H1 (cell line): ENCODE measurements at regions not wholly inside any gene's neighbourhood (a gene's known extent, or its start where the extent isn't known, plus 50 kb on each side); places are given as distances from the start of the nearest gene placed in this dataset.

Experiments used
- CTCF ChIA-PET: fragments of 300-600 bp; sonication (Branson Sonifier 250); formaldehyde crosslinking; loops from one replicate; lab custom pipeline; 2021; ENCODE audit not compliant: partially characterized antibody; lab: Charles Lee
- POLR2A ChIA-PET: fragments of 300-600 bp; sonication (Branson Sonifier 250); formaldehyde crosslinking; loops from one replicate; lab custom pipeline; 2021; ENCODE audit warnings: inconsistent platforms; ENCODE audit not compliant: partially characterized antibody; lab: Charles Lee
- DNase-seq, 2 experiments: peaks; one replicate each; pipeline versions ENCODE4 v3.0.0 to v3.0.0-alpha.2; 2010 to 2022; ENCODE audit warnings: low spot score in 2 of 2, low read depth in 1 of 2, mixed read lengths in 1 of 2
- FAIRE-seq: peaks from 2 replicates; lab custom pipeline; 2011; peaks lifted over from hg19 to GRCh38; lab: Jason Lieb, UNC
- H2AFZ ChIP-seq: 2 replicates; pipeline ENCODE4 v1.8.1; 2012; ENCODE audit warnings: low read length, inconsistent platforms
- H2AK5ac ChIP-seq: 2 replicates; pipeline ENCODE4 v1.6.1; 2013; ENCODE audit warnings: low read depth, low read length
- H2BK120ac ChIP-seq: replicated peaks from 2 replicates; pipeline ENCODE3; 2013; ENCODE audit warnings: low read depth, low read length, inconsistent platforms
- H2BK12ac ChIP-seq: 2 replicates; pipeline ENCODE4 v1.6.1; 2013; ENCODE audit warnings: low read depth, low read length
- H2BK15ac ChIP-seq: 2 replicates; pipeline ENCODE4 v1.6.1; 2013; ENCODE audit warnings: low read length
- H2BK20ac ChIP-seq: 2 replicates; pipeline ENCODE4 v1.6.1; 2013; ENCODE audit warnings: low read length
- H2BK5ac ChIP-seq: 2 replicates; pipeline ENCODE4 v1.6.1; 2013; ENCODE audit warnings: low read depth, low read length
- H3K14ac ChIP-seq: 2 replicates; pipeline ENCODE4 v1.6.1; 2013; ENCODE audit warnings: inconsistent platforms; ENCODE audit not compliant: insufficient read length
- H3K18ac ChIP-seq: 2 replicates; pipeline ENCODE4 v1.6.1; 2013; ENCODE audit warnings: low read length; ENCODE audit errors: extremely low read depth
- H3K23ac ChIP-seq: 2 replicates; pipeline ENCODE4 v1.6.1; 2013; ENCODE audit warnings: inconsistent platforms; ENCODE audit not compliant: insufficient read length
- H3K23me2 ChIP-seq: 2 replicates; pipeline ENCODE4 v1.6.1; 2013; ENCODE audit warnings: low read depth, low read length
- H3K27ac ChIP-seq: 2 replicates; pipeline ENCODE4 v1.6.1; 2011; ENCODE audit warnings: low read depth, low read length, inconsistent platforms
- H3K27me3 ChIP-seq, 4 experiments: replicated peaks in 1 of 4; 1 replicate in 1 of 4; 2 replicates in 3 of 4; pipeline versions ENCODE4 v1.6.1 to v1.8.1; 2011 to 2013; ENCODE audit warnings: low read length in 3 of 4, mild to moderate bottlenecking in 3 of 4, inconsistent platforms in 2 of 4, mixed read lengths in 2 of 4, moderate library complexity in 1 of 4; ENCODE audit not compliant: control insufficient read depth in 3 of 4, insufficient read depth in 3 of 4; ENCODE audit errors: extremely low read depth in 1 of 4
- H3K36me3 ChIP-seq, 4 experiments: 2 replicates each; pipeline versions ENCODE4 v1.6.1 to v1.8.1; 2011 to 2013; ENCODE audit warnings: mild to moderate bottlenecking in 4 of 4, low read length in 3 of 4, moderate library complexity in 2 of 4, control low read depth in 1 of 4, inconsistent platforms in 1 of 4; ENCODE audit not compliant: insufficient read depth in 4 of 4, control insufficient read depth in 2 of 4
- H3K4ac ChIP-seq: replicated peaks from 2 replicates; pipeline ENCODE3; 2013; ENCODE audit warnings: low read length, low read depth, mixed read lengths, inconsistent platforms; ENCODE audit not compliant: insufficient read length
- H3K4me1 ChIP-seq, 4 experiments: replicated peaks in 1 of 4; 1 replicate in 1 of 4; 2 replicates in 3 of 4; pipeline versions ENCODE4 v1.6.1 to v1.8.1; 2011 to 2013; ENCODE audit warnings: low read length in 3 of 4, inconsistent platforms in 2 of 4, mixed read lengths in 1 of 4; ENCODE audit not compliant: insufficient read depth in 4 of 4, control insufficient read depth in 3 of 4
- H3K4me2 ChIP-seq, 2 experiments: 2 replicates each; pipeline versions ENCODE4 v1.6.1 to v1.8.1; 2011 to 2013; ENCODE audit warnings: low read depth in 2 of 2, low read length in 2 of 2, control low read depth in 1 of 2, inconsistent platforms in 1 of 2, mild to moderate bottlenecking in 1 of 2; ENCODE audit not compliant: insufficient read depth in 1 of 2
- H3K4me3 ChIP-seq, 4 experiments: fragments of 200-600, 300-600 bp in 1 of 4; sonication (generic), shearing (Covaris generic), sonication (Bioruptor Twin) in 1 of 4; 2 replicates each; pipeline versions ENCODE4 v1.5.1 to v1.8.1; 2011 to 2016; ENCODE audit warnings: low read length in 4 of 4, low read depth in 3 of 4, control low read depth in 2 of 4, inconsistent platforms in 2 of 4, mild to moderate bottlenecking in 2 of 4, mixed read lengths in 1 of 4, moderate library complexity in 1 of 4; ENCODE audit not compliant: insufficient read depth in 2 of 4; ENCODE audit errors: extremely low read depth in 1 of 4
- H3K56ac ChIP-seq: replicated peaks from 2 replicates; pipeline ENCODE3; 2013; ENCODE audit warnings: low read depth, mild to moderate bottlenecking, mixed read lengths, low read length, inconsistent platforms; ENCODE audit not compliant: insufficient read length
- H3K79me1 ChIP-seq: 2 replicates; pipeline ENCODE4 v1.6.1; 2013; ENCODE audit warnings: low read depth, low read length, control low read depth
- H3K79me2 ChIP-seq, 2 experiments: 2 replicates each; pipeline versions ENCODE4 v1.6.1 to v1.8.1; 2012 to 2013; ENCODE audit warnings: low read length in 2 of 2, mild to moderate bottlenecking in 2 of 2, inconsistent platforms in 1 of 2; ENCODE audit not compliant: insufficient read depth in 2 of 2, control insufficient read depth in 1 of 2
- H3K9ac ChIP-seq, 4 experiments: replicated peaks in 1 of 4; 1 replicate in 1 of 4; 2 replicates in 3 of 4; pipeline versions ENCODE4 v1.6.1 to v1.8.1; 2011 to 2013; ENCODE audit warnings: low read depth in 3 of 4, low read length in 3 of 4, control low read depth in 2 of 4, mild to moderate bottlenecking in 2 of 4, moderate library complexity in 2 of 4, inconsistent platforms in 1 of 4; ENCODE audit errors: extremely low read depth in 1 of 4
- H3K9me3 ChIP-seq, 2 experiments: 2 replicates each; pipeline versions ENCODE4 v1.6.1 to v1.8.1; 2012 to 2013; ENCODE audit warnings: mild to moderate bottlenecking in 2 of 2, moderate library complexity in 2 of 2, control low read depth in 1 of 2, inconsistent platforms in 1 of 2, low read depth in 1 of 2, low read length in 1 of 2, mixed read lengths in 1 of 2; ENCODE audit not compliant: insufficient read depth in 2 of 2
- H4K20me1 ChIP-seq, 2 experiments: replicated peaks in 1 of 2; 2 replicates each; pipeline versions ENCODE3 to v1.8.1; 2011 to 2013; ENCODE audit warnings: inconsistent platforms in 2 of 2, low read length in 2 of 2, mild to moderate bottlenecking in 1 of 2; ENCODE audit not compliant: insufficient read depth in 2 of 2, control insufficient read depth in 1 of 2
- H4K5ac ChIP-seq: 2 replicates; pipeline ENCODE4 v1.6.1; 2013; ENCODE audit warnings: low read length, low read depth, mixed read lengths, inconsistent platforms; ENCODE audit not compliant: insufficient read length
- H4K8ac ChIP-seq: 2 replicates; pipeline ENCODE4 v1.8.0; 2013; ENCODE audit warnings: mild to moderate bottlenecking, moderate library complexity, low read length, inconsistent platforms; ENCODE audit not compliant: insufficient read depth; ENCODE audit errors: extremely low read depth
- H4K91ac ChIP-seq: replicated peaks from 2 replicates; pipeline ENCODE3; 2013; ENCODE audit warnings: low read length, mixed read lengths, inconsistent platforms; ENCODE audit not compliant: insufficient read length
- WGBS, 2 experiments: shearing (Covaris generic) in 1 of 2; methylation state at CpG; one replicate each; pipeline versions ENCODE4 v1.1.6 to v1.1.7; 2013 to 2015; ENCODE audit warnings: low lambda C conversion rate in 2 of 2, mixed read lengths in 2 of 2, inconsistent platforms in 1 of 2, low coverage in 1 of 2, missing lambda C conversion rate in 1 of 2; ENCODE audit not compliant: insufficient replicate concordance in 2 of 2, insufficient coverage in 1 of 2, insufficient read length in 1 of 2; ENCODE audit errors: extremely low coverage in 1 of 2, missing lambda C conversion rate in 1 of 2; 5-methylcytosine and 5-hydroxymethylcytosine counted together

DNA sequence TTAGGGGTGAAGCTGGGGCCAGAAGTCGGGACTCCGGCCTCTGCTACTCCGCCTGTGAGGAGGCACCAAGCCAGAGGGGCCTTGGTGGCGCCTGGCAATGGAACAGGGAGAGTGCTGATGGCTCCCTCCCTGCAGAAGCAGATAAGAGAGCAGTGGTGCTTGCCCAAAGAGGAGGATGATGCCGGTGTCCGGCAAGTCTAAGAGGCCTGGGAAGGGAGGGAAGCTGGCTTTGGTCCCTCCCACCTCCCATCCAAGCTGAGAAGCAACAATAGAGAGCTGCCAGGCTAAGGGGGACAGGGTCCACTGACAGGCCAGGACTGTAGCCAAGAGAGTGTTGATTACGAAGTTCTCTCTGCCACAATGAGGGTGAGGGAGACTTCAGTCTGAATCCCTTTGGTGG, 479.5 kb downstream of the TNS1 start:
- H4K20me1 ChIP-seq = no peaks in the 10 kb centered on the region
- no peak overlapping the region for H3K9ac ChIP-seq
- H3K36me3 ChIP-seq = no peaks in the 10 kb centered on the region
- H4K5ac ChIP-seq = no peak overlapping the region
- H3K56ac ChIP-seq = no peak overlapping the region
- H3K79me1 ChIP-seq = no peaks in the 10 kb centered on the region
- no peaks in the 10 kb centered on the region for H3K27me3 ChIP-seq
- H3K4me2 ChIP-seq = no peak overlapping the region
- no peak overlapping the region for H2AK5ac ChIP-seq
- WGBS, 2 experiments = 92% methylated on average over 7 of the region's 7 CpGs; no CpG with 5 or more reads in 1 of the 2 experiments
- H3K14ac ChIP-seq = no peak overlapping the region
- H3K23me2 ChIP-seq = no peaks in the 10 kb centered on the region
- no peak overlapping the region; the same call in 1 of the 2 replicates for H3K18ac ChIP-seq
- no peak overlapping the region for H3K27ac ChIP-seq
- H3K4ac ChIP-seq = no peak overlapping the region
- DNase-seq = no peak
- 0 out of 2 replicates have a peak overlapping the region, but pooled peaks have one; percentile 31 for H2BK15ac ChIP-seq
- no peak for FAIRE-seq
- H2AFZ ChIP-seq = no peak overlapping the region
- H3K23ac ChIP-seq = no peak overlapping the region
- H3K9me3 ChIP-seq = no peaks in the 10 kb centered on the region
- H4K8ac ChIP-seq = no peak overlapping the region
- ChIA-PET CTCF (interaction anchor here (1.0 to 3.9 kb wide), 4 partner anchors 8 to 841 kb away, joined by 3 to 18 read pairs (median 3); no protein-coding TSS in a partner anchor), POLR2A (no interaction called here)
- no peak overlapping the region for H2BK120ac ChIP-seq
- H4K91ac ChIP-seq = no peak overlapping the region
- no peak overlapping the region for H2BK20ac ChIP-seq
- H2BK5ac ChIP-seq = no peak overlapping the region
- H3K4me1 ChIP-seq = no peaks in the 10 kb centered on the region
- H3K4me3 ChIP-seq = no peak overlapping the region
- H3K79me2 ChIP-seq = no peaks in the 10 kb centered on the region
- H2BK12ac ChIP-seq = no peak overlapping the region
